NCI-H2029 (cell line): ENCODE measurements at regions not wholly inside any gene's neighbourhood (a gene's known extent, or its start where the extent isn't known, plus 50 kb on each side); places are given as distances from the start of the nearest gene placed in this dataset.
"Not testable (repeated sequence)": the region's sequence is repeated elsewhere in the genome, so short reads cannot be mapped to it uniquely, and the experiment has no call there.

Source experiments
- DNase-seq: peaks from one replicate; lab custom pipeline; 2025; lab: John Stamatoyannopoulos, UW

DNA sequence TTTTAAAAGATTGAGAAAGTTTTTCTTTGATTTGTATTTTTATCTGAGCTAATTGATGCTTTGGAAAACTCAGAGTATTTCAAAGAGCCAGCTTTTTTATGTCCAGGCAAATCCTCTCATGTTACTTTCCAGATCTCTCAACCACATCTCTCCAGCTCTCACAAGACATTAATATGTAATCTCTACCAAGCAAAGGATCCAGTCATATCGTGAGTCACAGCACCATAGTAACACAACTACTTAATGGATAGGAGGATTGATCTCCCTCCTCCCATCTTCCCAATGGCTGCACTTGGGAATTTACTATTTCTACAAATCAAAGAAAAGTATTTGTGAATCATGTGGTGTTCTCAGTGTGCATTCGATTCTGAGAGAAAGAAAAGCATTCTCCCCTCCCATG is 63.3 kb downstream of the POU4F1 start:
- DNase-seq: no peak

DNA sequence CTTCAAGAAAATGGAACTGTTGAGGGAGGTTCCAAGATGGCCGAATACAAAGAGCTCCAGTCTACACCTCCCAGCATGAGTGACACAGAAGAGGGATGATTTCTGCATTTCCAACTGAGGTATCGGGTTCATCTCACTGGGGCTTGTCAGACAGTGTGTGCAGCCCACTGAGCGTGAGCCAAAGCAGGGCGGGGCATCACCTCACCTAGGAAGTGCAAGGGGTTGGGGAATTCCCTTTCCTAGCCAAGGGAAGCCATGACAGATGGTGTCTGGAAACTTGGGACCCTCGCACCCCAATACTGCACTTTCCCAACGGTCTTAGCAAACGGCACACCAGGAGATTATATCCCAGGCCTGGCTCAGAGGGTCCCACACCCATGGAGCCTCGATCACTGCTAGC is 77.3 kb downstream of the POU4F1 start:
- DNase-seq: not testable (repeated sequence)

DNA sequence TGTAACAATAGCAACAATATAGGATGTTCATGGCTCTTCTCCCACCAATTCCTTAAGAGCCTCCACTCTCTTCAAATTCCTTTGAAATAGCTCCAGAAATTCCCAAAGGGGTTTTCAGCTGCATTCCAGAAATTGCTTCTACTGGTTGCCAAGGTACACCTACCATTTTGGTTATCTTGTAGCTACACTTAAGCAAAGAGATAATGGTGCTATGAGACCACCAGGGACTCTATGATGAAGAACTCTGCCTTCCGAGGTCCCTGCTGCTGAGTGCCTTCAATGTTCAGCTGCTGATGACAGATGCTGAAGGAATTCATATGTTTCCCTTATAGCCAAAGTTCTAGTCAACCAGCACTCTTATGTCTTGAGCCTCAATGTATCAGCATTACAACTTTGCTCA is 78.4 kb downstream of the POU4F1 start:
- no peak for DNase-seq

DNA sequence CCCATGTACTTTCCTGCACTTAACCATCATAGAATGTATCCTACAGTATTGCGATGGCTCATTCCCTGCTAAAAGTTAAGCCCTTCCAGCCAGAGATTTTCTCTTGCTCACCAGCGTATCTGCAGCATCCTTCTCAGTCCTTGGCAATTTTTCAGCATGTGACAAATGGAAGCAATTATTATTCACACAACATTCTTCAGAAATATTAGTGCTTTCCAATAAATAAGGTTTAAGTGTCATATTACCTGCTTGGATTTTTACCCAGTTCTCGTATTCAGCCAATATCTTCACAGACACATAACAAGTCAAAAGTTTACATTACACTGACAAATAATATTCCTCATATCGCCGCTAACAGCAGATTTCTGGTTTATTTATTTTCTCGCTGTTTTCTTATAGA is 82.3 kb downstream of the POU4F1 start:
- DNase-seq: no peak

DNA sequence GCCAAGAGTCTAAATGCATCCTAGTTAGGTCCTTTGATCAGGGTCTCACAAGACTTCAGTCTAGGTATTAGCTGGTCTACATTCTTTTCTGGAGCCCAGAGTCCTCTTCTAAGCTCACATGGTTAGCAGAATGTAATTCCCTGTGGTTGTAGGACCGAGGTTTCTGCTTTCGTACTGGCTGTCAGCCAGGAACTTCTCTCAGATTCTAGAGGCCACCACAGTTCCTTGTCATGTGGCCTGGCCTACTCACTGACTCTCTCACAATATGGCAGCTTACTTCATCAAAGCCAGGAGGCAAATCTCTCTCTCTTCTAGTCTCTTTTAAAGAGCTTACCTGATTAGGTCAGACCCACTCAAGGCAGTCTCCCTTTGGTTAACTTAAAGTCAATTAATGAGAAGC is 82.9 kb downstream of the POU4F1 start:
- no peak for DNase-seq

DNA sequence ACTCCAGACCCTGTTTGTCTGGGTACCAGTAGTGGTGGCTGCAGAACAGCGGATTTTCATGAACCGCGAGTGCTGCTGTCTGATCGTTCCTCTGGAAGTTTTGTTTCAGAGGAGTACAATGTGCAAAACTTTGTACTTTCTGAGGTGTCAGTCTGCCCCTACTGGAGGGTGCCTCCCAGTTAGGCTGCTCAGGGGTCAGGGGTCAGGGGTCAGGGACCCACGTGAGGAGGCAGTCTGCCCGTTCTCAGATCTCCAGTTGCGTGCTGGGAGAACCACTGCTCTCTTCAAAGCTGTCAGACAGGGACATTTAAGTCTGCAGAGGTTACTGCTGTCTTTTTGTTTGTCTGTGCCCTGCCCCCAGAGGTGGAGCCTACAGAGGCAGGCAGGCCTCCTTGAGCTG is 84.9 kb downstream of the POU4F1 start:
- not testable (repeated sequence) for DNase-seq

DNA sequence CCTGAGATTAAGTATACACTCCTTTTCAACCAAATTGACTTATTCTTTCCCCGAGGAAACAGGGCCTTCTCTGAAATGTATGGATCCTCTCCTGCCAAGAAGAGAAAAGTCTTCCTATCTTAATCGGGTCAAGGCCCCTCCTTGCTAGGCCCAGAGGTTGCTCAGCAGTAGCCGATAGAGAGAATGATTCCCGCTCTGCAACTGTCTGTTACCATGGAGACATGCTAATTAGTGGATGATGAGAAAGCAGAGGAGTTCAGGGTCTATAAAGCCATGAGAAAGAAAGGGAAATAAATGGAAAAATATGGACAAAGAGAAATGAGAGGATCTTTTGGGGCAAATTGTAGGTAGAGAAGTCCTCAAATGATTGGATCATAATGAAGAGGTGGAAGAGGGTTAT is 103.5 kb downstream of the POU4F1 start:
- DNase-seq: no peak

DNA sequence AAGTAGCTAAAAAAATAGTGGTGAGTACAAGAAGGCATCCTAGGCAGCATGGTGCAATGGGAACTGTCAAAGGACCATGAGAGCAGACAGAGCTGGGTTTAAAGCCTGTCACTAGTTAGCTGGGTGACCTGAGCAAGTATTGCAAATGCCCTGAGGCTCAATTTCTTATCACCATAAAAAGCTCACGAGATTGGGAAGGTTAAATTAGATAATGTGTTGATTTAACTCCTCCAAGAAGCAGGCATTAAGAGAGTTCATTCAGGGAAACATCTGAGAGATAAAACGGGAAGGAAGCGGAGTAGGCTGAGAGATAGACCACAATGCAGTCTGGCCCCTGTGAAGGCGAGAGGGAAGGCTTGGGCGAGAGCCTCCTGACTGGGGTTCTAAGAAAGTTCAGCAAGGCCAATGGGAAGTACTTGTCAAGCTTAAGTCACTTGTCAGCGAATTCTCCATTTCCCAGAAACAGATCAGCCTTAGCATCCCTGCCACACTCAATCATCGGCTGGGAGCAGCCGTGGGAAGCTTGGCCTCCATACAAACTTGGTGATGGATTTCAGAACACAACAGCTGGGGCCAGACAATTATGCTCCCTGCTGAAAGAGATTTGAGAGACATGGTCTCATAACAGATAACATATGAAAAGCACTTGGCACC is 105.5 kb downstream of the POU4F1 start:
- no peak for DNase-seq

DNA sequence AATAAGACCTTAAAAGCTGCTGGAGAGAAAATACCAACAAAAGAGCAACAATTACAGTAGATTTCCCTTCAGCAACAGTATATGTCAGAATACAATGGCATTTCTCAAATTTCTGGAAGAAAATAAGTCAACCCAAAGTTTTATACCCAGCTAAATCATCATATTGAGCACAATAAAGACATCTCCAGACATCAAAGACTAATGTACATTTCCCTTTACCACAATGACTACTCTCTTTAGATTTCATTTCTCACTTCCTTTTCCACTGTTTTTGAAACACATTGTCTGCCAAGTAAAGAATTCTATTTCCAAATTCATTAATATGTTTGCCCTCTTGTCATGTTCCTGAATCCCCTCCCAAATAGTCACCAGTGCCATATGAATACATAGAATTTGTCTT is 111.4 kb downstream of the POU4F1 start:
- no peak for DNase-seq

DNA sequence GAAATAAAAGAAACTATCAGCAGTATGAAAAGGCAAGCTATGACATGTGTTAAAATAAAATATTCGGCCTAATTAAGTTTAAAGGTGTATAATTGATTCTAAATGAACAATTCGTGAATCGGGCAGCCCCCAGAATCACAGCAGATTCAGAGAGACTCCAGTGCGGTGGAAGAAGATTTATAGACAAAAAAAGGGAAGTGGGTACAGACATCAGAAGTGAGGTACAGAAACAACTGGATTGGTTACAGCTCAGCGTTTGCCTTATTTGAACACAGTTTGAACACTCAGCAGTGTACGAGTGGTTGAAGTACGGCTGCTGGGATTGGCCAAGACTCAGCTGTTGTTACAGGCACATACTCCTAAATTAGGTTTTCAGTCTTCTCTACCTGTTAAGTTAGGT is 113.1 kb downstream of the POU4F1 start:
- not testable (repeated sequence) for DNase-seq

DNA sequence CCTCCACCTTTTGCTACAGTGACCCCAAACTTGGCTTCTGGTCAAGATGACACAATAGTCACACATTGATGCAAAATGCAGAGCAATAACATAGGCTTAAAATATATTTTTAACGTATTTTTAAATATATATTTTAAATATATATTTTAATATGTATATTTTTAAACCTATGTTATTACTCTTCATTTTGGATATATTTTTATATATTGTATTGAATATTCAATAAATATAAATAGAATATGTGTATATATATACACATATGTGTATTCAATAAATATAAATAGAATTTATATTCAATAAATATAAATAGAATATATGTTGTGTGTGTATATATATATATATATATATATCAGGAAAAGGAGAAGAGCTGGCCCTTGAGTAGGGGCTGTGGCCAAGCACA is 115.6 kb downstream of the POU4F1 start:
- no peak for DNase-seq

DNA sequence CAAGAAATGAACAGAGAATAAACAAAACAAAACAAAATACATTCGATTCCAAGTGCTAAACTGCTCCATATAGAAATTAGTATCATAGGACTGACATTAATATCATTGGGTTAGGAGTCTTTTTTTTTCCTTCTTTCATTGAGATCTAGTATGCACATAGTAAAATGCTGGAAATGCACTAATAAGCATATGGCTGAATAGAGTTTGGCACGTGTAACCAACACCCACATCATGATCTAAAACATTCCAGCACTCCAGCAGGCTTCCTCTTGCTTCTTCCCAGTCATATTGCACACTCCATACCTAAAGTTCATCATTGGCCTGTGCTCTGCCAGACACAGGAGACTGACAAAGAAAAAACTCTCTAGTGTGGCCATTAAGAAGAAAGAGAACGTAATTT is 117.5 kb downstream of the POU4F1 start:
- DNase-seq: no peak

DNA sequence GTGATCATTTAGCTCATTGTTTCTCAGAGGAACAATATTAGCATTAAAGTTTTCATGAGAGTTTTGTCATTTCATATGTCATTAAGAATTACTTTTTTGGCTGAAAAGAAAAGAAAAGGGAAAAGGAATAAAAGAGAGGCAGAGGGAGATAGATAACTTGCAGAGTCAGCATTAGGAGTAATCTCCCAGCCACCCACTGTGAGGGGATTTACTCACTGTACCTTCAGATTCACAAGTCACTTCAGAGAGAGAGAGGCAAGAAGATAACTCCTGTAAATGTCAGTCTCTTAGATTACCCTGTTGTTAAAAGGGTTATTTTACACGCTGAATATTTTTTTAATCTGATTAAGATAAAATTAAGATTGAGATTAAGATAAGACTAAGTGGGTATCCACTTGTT is 125.2 kb downstream of the POU4F1 start:
- DNase-seq: no peak

DNA sequence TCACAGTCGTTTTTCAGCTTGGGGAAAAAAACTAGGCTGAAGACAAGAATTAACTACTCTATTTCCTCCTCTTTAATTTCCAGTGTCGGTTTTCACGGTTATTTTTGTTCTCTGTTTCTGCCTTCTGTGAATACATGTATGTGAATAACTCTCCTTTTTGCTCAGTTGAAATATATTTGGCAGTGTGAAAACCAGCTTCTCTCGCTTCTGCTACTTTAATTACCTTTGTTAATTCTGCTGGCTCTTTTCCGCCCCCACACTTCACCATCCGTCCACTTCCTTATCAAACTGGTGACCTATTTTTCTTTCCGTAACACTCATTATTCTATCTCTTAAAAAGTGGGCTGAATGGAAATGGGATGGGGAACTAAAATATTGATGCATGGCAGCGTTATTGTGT is 126.4 kb downstream of the POU4F1 start:
- no peak for DNase-seq

DNA sequence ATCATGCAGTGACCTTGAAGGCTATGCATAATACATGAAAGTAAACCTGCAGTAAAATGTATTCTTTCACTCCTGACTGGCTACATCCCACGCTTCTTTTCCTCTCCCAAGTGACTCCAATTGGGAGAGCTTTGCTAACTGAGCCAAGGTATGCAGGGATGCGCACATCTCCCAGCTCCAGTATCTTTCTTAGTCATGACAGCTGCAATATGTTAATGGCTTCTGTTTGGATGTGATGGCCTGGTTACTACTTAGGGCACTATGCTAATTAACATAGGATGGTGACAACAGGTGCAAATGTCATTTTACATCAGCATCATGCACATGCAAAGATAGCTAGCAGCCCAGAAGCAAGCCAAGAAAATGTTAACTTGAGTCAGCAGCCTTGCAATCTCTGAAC is 134.7 kb downstream of the POU4F1 start:
- no peak for DNase-seq

DNA sequence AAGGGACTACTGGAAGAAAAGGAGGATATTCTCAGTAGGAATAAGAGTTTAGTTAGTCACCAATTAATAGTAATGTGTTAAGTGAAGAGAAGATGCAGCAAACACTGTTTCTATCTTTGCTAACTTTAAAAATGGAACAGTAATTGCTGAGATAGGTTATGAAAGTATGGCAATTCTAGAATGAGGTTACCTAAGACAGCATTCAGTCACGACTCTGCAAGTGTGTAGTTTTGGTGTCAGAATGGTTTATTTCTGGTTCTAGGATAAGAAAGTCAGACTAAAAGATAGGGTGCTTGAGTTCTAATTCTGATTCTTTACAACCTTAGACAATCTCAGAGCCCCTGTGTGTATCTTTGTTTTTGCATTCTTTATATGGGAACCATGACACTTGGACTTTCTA is 138.1 kb downstream of the POU4F1 start:
- no peak for DNase-seq

DNA sequence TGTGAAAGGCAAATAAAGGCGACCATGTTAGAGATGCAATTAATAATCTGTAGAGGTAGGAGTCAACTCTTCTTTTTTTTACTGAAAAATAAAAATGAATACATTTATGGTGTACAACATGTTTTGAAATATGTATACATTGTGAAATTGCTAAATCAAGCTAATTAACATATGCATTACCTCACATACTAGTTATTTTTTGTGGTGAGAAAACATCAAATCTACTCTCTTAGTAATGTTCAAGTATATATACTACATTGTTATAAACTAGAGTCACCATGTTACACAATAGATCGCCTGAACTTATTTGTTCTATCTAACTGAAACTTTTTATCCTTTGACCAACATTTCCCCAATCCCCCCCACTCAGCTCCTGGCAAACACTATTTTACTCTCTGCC is 143.2 kb downstream of the POU4F1 start:
- DNase-seq: no peak

DNA sequence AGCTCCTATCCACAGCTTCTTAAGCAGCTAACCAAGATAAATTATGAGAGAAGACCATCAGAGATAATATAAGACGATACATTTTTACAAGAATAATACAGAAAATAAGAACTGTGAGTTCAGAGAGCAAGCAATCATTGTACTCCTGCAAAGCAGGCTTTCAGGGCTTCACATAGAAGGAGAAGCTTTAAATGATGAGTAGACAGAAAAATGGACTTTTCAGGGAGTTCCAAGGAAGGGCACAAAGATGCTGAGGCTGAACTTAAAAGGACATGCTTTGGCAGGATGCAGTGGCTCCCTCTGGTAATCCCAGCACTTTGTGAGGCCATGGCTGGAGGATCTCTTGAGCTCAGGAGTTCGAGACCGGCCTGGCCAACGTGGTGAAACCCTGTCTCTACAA is 159.5 kb downstream of the POU4F1 start:
- DNase-seq: no peak

DNA sequence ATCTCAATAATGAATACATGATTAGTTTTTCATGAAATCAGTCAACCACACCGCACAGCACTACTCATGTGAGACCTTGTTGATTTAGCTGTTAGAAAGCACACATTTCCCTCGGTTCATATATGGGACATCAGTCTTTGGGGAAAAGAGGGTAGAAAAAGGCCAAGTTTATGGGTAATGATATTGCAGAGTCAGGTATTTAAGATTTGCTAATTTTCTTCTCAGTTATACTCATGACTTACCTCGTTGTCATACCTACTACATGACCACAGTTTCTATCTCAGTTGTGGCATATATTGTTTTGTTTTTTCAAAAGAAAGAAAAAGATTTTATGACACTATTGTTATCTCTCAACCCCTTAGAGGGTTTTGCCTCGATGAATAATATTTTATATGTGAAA is 165.6 kb downstream of the POU4F1 start:
- DNase-seq: no peak

DNA sequence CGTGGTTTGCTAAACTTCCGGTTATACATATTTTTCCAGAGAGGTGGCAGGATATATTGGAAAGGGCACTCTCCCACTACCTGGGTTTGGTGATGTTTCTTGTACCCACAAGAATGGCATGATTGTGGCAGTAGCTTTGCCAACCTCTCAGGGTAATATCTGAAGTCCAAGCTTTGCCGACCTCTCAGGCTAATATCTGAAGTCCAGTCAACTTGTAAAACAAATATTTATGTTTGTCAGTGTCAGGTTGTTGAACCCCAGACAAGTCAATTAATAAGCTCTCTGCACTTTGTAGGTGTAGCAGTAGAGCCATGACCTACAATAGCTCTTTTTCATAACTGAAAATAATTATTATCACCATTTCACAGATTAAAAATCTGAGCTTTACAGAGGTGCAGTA is 167.0 kb downstream of the POU4F1 start:
- no peak for DNase-seq

DNA sequence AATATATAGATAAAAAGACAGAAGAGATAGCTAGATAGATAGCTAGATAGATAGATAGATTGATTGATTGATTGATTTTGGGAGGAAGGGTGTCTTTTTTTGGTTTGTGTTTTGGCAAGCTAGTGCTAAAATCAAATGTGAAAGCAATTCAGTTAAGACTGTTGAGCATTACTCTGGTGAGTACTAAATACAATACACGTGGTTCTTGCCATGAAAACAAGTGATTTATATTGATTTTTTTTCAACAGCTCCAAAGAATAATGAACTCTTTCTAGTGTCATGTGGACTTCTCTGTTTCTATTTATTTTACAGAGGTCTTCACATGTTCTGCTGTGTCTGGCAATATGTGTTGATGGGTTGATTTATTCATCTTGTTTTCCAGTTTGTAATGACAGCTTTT is 172.0 kb downstream of the POU4F1 start:
- DNase-seq: no peak

DNA sequence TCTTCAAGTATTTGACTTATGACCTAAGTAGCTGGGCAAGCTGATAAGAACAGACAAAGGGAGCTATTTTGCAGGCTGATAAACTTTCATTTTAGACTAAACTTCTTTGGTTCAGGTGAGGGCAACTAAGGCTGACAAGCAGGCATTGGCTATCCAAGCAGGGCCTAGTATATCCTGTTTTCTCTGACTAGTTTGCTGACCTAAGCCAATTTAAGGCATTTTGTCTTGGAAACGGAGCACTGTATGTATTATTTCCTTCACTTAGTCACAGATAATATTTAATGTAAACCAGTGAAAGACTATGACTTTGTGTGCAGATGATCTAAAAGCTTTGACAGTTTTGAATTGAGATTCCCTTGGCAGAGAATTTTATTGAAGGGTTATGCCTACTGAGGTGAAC is 172.5 kb downstream of the POU4F1 start:
- DNase-seq: no peak

DNA sequence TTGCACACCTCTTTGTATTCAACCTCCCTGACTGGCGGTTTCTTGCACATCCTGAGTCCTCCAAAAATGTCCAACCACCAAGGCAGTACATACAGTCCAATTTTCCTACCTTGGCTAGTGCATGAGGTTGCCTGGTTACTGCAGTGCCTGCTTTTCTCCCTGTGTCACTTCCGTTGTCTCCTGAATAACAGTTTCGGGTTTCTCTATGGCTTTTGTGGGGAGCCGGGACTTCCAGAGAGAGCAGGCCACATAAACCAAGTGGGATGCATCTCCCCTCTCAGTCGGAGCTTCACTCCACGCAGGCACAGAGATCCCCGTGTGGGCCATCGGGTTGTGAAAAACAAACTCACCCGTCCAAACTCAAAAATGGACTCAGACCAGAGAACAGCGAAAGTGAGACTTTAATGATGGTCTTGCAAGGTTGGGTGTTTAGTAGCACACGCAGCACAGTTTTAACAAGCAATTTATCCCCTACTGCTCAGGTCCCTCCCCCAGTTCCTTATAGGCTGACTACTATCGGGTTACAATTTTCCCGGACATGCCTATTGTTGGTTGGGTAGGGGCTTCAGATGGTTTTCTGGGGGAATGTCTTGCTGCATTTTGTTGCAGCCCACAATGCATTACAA is 173.1 kb downstream of the POU4F1 start:
- DNase-seq: no peak

DNA sequence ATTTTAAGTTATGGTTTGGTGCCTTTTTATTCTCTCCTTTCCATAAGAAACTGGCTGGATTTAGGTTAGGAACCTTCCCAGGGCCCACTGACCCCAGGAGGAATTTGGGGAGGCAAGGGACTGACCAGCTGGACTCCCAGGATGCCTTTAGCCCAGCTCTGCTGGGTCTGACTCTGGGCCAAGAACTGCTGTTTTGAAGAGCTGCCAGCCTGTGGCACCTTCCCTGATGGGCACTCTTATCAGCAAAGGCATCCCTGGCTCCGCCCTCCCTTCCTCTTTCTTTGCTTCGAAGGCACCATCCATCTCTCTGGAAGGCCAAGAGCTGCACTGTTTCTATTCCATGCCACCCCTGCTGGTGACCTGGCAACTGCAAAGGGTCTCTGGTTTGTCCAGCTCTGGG is 174.7 kb downstream of the POU4F1 start:
- DNase-seq: no peak
